Testis (tissue), 2 donors: ENCODE measurements at regions not wholly inside any gene's neighbourhood (a gene's known extent, or its start where the extent isn't known, plus 50 kb on each side); places are given as distances from the start of the nearest gene placed in this dataset.

Source experiments
- DNase-seq: peaks from one replicate; pipeline ENCODE4 v3.0.0-alpha.2; 2019
- H3K27ac ChIP-seq, 2 donors: fragments of 200-600 bp; sonication (generic); one replicate each; pipeline ENCODE4 v1.5.1; 2019
- H3K27me3 ChIP-seq: fragments of 200-600 bp; sonication (generic); one replicate; pipeline ENCODE4 v1.5.1; 2019
- H3K36me3 ChIP-seq: fragments of 200-600 bp; sonication (generic); one replicate; pipeline ENCODE4 v1.5.1; 2017; ENCODE audit warnings: low read depth; ENCODE audit errors: missing control alignments
- H3K4me1 ChIP-seq: fragments of 200-600 bp; sonication (generic); one replicate; pipeline ENCODE4 v1.5.1; 2019
- H3K4me3 ChIP-seq, 2 donors: fragments of 200-600 bp; sonication (generic); one replicate each; pipeline ENCODE4 v1.5.1; 2017 to 2019
- H3K9me3 ChIP-seq: fragments of 200-600 bp; sonication (generic); one replicate; pipeline ENCODE4 v1.5.1; 2017
- POLR2A ChIP-seq: fragments of 450-650 bp; IDR thresholded peaks from one replicate; pipeline ENCODE4 v1.6.1; 2017; ENCODE audit warnings: antibody characterized with exemption, mild to moderate bottlenecking, moderate library complexity
- WGBS, 2 donors: methylation state at CpG; one replicate each; pipeline ENCODE4 v1.1.5; 2018; 5-methylcytosine and 5-hydroxymethylcytosine counted together
- intact Hi-C: fragments of 100-400 bp; cut with DNase I; formaldehyde crosslinking; loops from one replicate; pipeline ENCODE4 v1.15.1; 2023; ENCODE audit warnings: low total_unique reads
- TF ChIP-seq, protein P1 (sequence below), 3 experiments: fragments of 450-650 bp in 2 of 3; fragments of 200-600 bp in 1 of 3; sonication (generic) in 1 of 3; IDR thresholded peaks; one replicate each; pipeline ENCODE4 v1.5.1; 2016 to 2019; ENCODE audit warnings: antibody characterized with exemption in 3 of 3, mild to moderate bottlenecking in 2 of 3, moderate library complexity in 1 of 3

DNA sequence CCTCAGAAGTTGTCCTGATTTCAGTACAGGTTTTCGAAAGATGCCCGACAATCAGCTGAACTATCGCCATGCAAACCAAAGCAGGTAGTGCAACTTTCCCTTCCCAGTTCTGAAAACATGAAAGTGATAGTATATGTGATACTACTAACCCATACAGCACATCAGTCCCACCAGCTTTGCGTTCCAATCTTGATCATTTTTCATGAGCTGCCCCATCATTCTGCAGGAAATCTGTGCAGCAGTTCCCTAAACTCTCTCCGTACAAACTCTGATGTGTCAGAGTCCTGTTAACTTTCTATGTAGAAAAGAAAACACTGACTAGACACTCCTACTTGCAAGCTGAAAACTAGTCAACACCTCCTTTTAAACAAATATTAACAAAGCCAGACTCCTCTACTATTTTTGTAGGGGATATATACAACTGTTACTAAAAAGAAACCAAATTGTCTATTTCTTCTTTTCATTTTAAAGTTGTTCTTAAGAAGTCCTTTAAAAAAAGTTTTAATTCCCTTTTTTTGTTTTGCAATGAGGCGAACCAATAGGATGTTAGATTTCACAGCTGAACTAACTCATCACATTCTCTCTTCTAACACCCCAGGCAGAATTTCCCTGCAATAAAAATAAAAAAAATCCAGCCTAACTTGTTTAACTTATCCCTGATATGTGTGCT lies 99.6 kb upstream of the DST start:
- intact Hi-C loops, result no loop called here
- Histone ChIP-seq H3K27ac (no peak overlapping the region), H3K27me3 (no peaks in the 10 kb centered on the region), H3K9me3 (no peaks in the 10 kb centered on the region), H3K4me3 (peak overlapping the region in 1 of 2 donors; percentile 11), H3K36me3 (no peaks in the 10 kb centered on the region), H3K4me1 (no peaks in the 10 kb centered on the region)
- TF ChIP-seq POLR2A, result no peak
- TF ChIP-seq, protein P1, sequence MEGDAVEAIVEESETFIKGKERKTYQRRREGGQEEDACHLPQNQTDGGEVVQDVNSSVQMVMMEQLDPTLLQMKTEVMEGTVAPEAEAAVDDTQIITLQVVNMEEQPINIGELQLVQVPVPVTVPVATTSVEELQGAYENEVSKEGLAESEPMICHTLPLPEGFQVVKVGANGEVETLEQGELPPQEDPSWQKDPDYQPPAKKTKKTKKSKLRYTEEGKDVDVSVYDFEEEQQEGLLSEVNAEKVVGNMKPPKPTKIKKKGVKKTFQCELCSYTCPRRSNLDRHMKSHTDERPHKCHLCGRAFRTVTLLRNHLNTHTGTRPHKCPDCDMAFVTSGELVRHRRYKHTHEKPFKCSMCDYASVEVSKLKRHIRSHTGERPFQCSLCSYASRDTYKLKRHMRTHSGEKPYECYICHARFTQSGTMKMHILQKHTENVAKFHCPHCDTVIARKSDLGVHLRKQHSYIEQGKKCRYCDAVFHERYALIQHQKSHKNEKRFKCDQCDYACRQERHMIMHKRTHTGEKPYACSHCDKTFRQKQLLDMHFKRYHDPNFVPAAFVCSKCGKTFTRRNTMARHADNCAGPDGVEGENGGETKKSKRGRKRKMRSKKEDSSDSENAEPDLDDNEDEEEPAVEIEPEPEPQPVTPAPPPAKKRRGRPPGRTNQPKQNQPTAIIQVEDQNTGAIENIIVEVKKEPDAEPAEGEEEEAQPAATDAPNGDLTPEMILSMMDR (IDR thresholded peaks at IDR 0.05), result no peak
- WGBS, 2 donors, result 40 to 55% methylated on average over 6 of the region's 6 CpGs
- no peak for DNase-seq

DNA sequence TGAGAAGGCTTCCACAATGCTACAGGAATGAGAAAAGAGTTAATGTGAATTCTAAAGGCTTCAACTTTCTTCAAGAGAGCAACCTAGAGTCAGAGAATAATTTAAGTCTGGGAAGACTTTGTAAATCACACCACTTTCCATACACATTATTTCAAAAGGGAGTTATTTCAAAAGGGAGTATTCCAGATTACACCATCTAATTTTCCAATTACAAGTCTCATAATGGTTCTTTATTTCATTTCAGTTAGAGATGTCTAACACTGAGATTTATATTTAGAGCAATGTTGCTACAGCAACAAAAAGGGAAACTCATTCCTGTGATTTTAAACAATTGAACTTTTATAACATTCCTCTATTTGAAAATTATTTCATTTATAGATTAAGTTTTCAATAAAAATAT lies 98.8 kb upstream of the DST start:
- no peaks in the 10 kb centered on the region for H3K36me3 ChIP-seq
- H3K4me3 ChIP-seq, result no peak overlapping the region
- no peaks in the 10 kb centered on the region for H3K27me3 ChIP-seq
- intact Hi-C loops, result no loop called here
- no peak for DNase-seq
- H3K9me3 ChIP-seq, result no peaks in the 10 kb centered on the region
- TF ChIP-seq, protein P1 (IDR thresholded peaks at IDR 0.05), result no peak
- TF ChIP-seq POLR2A, result no peak
- no peaks in the 10 kb centered on the region for H3K4me1 ChIP-seq
- no peak overlapping the region for H3K27ac ChIP-seq

DNA sequence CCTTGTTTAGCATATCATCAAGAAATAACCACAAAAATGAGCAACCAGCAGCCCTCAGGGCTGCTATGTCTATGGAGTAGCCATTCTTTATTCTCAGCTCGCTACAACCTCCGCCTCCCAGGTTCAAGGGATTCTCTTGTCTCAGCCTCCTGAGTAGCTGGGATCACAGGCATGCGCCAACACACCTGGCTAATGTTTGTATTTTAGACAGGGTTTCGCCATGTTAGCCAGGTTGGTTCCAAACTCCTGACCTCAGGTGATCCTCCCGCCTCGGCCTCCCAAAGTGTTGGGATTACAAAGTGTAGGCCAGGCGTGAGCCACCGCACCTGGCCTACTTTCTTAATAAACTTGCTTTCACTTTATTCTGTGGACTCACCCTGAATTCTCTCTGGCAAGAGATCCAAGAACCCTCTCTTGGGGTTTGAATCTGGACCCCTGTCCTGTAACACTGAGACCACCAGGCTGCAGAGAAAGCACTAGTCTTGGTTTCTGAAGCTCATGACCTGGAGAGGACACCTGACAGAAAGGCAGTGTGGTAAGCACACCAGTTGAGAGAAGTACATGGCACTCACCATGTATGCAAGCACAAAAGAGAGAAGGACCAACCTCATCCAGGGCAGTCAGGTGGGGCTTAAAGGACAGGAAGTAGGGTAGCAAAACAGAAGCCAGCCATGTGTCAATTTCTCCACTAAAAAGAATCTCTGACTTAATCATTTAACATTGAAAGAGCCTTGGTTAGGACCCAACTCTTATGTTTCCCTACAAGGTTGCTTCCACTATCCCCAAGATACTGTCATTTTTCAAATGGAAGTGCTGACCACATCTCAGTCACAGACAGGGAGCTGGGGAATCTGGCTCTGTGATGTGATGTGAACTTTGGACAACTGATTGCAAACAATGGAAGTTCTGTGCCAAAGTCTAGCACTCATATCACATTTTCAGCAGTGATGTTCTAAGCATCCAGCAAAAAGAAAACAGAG lies 97.4 kb upstream of the DST start:
- 96 to 97% methylated on average over 8 of the region's 8 CpGs for WGBS, 2 donors
- TF ChIP-seq POLR2A, result no peak
- TF ChIP-seq, protein P1 (IDR thresholded peaks at IDR 0.05), result no peak
- DNase-seq, result no peak
- H3K27me3 ChIP-seq, result no peaks in the 10 kb centered on the region
- no peaks in the 10 kb centered on the region for H3K9me3 ChIP-seq
- intact Hi-C loops, result no loop called here
- H3K27ac ChIP-seq, result no peak overlapping the region
- no peak overlapping the region for H3K4me3 ChIP-seq
- H3K4me1 ChIP-seq, result no peaks in the 10 kb centered on the region
- no peaks in the 10 kb centered on the region for H3K36me3 ChIP-seq

DNA sequence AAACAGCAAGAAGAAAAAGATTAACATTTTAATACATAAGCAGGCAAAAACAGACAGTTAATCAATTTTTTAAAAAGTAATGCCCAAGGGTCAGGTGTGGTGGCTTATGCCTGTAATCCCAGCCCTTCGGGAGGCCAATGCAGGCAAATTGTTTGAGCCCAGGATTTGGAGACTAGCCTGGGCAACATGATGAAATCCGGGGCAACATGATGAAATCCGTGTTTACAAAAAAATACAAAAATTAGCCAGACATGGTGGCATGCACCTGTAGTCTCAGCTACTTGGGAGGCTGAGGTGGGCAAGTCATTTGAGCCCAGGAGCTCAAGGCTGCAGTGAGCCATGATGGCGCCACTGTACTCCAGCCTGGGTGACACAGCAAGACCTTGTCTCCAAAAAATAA lies 94.1 kb upstream of the DST start:
- no peaks in the 10 kb centered on the region for H3K36me3 ChIP-seq
- H3K4me3 ChIP-seq, result no peak overlapping the region
- 94 to 95% methylated on average over 4 of the region's 4 CpGs for WGBS, 2 donors
- H3K4me1 ChIP-seq, result no peaks in the 10 kb centered on the region
- H3K9me3 ChIP-seq, result no peaks in the 10 kb centered on the region
- TF ChIP-seq POLR2A, result no peak
- TF ChIP-seq, protein P1 (IDR thresholded peaks at IDR 0.05), result no peak
- no peaks in the 10 kb centered on the region for H3K27me3 ChIP-seq
- no peak for DNase-seq
- intact Hi-C loops, result no loop called here
- H3K27ac ChIP-seq, result no peak overlapping the region
